NOMO-1 (cell line): ENCODE measurements at regions not wholly inside any gene's neighbourhood (a gene's known extent, or its start where the extent isn't known, plus 50 kb on each side); places are given as distances from the start of the nearest gene placed in this dataset.

ENCODE experiments used
- DNase-seq, 2 experiments: peaks; one replicate each; lab custom pipeline; 2025; ENCODE audit not compliant: unreplicated experiment in 2 of 2; lab: John Stamatoyannopoulos, UW

DNA sequence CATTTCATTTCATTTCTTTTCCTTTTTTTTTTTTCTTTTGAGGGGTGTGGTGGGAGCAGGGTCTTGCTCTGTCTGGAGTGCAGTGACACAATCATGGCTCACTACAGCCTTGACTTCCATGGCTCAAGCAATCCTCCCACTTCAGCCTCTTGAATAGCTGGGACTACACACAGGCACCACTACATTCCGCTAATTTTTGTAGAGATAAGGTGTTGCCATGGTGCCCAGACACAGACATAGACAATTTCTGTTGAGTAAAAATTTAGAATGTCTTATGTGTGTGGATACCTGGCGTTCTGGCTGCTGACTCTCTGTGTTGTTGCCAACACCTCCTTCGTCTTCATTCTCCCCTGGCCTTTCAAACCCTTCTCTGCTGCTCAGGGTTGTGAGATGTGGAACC, 54.0 kb upstream of the PRSS58 start:
- DNase-seq = no peak

DNA sequence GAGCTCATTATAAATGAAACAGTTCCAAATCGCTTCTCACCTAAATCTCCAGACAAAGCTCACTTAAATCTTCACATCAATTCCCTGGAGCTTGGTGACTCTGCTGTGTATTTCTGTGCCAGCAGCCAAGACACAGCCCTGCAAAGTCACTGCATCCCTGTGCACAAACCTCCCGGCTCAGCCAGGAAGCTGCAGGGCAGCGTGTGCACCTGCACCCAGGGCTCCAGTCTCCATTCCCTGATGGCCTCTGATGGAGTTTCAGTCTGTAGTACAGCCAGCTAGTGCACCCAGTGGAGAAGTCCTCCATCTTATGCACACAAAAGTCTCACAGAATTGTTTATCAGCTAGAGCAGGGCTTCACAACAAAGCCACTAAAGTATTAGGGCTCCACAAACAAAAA, 51.1 kb upstream of the PRSS58 start:
- DNase-seq = no peak

DNA sequence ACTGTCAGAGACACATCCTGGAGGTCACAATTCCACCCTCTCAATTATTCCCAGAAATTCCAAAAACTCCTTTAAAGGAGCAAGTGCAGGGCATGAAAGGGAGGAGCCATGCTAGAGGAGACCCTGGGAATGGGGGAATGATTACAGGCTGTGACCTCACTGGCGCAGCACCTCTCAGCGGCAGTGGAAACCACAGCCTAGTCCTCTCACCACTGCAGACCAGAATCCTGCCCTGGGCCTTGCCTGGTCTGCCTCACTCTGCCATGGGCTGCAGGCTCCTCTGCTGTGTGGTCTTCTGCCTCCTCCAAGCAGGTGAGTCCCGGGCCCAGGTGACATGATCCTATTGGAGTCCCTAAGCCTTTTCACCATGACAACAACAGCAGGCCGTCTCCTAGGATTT, 50.5 kb upstream of the PRSS58 start:
- DNase-seq = no peak
